DOHH2 (cell line): ENCODE measurements at regions not wholly inside any gene's neighbourhood (a gene's known extent, or its start where the extent isn't known, plus 50 kb on each side); places are given as distances from the start of the nearest gene placed in this dataset.

Experiments
- EZH2phosphoT487 ChIP-seq: fragments of 200-600 bp; sonication (generic); IDR thresholded peaks from 2 replicates; pipeline ENCODE4 v1.6.1; 2017; ENCODE audit warnings: borderline replicate concordance, mild to moderate bottlenecking, antibody characterized with exemption, low read length, moderate library complexity, mixed read lengths
- TF ChIP-seq, protein P1 (sequence below): fragments of 200-600 bp; sonication (generic); IDR thresholded peaks from one replicate; pipeline ENCODE4 v1.5.1; 2014; ENCODE audit warnings: antibody characterized with exemption, mild to moderate bottlenecking, low read depth, low read length; ENCODE audit not compliant: poor library complexity, severe bottlenecking

DNA sequence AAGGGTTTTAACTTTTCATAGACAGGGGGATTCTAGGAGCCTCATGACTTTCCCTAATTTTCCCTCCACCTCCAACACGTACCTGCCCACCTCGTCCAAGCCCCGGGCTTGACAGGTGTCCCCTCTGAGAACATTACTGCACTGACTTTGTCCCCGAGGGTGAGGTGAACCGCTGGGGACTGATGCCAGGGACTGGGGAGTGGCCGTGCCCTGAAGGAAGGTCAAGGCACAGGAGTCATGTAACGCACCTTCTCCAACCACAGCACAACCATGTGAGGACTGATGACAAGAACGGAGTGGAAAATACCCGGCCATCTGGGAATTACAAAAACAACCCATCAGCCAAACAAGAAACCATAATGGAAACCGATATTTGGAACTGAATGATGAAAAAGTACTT lies 214.7 kb upstream of the C14orf180 start:
- TF ChIP-seq, protein P1, sequence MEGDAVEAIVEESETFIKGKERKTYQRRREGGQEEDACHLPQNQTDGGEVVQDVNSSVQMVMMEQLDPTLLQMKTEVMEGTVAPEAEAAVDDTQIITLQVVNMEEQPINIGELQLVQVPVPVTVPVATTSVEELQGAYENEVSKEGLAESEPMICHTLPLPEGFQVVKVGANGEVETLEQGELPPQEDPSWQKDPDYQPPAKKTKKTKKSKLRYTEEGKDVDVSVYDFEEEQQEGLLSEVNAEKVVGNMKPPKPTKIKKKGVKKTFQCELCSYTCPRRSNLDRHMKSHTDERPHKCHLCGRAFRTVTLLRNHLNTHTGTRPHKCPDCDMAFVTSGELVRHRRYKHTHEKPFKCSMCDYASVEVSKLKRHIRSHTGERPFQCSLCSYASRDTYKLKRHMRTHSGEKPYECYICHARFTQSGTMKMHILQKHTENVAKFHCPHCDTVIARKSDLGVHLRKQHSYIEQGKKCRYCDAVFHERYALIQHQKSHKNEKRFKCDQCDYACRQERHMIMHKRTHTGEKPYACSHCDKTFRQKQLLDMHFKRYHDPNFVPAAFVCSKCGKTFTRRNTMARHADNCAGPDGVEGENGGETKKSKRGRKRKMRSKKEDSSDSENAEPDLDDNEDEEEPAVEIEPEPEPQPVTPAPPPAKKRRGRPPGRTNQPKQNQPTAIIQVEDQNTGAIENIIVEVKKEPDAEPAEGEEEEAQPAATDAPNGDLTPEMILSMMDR, result no peak
- no peak for TF ChIP-seq EZH2phosphoT487
